ENCODE measurements at regions not wholly inside any gene's neighbourhood (a gene's known extent, or its start where the extent isn't known, plus 50 kb on each side); places are given as distances from the start of the nearest gene placed in this dataset.

GRCh38 chr10:4763513-4763912 lies 62.5 kb upstream of the AKR1E2 start:
- TF ChIP-seq MXI1 (IDR thresholded peaks at IDR 0.05; ENCODE audit: low read depth, low read length), result no peak
- TF ChIP-seq CTCF (IDR thresholded peaks at IDR 0.05 in 2 of 3, conservative IDR thresholded peaks at IDR 0.05 in 1 of 3; ENCODE audit: insufficient read depth in 2 of 3, low read depth in 1 of 3, low read length in 3 of 3), result no peak
- TF ChIP-seq, protein P1, sequence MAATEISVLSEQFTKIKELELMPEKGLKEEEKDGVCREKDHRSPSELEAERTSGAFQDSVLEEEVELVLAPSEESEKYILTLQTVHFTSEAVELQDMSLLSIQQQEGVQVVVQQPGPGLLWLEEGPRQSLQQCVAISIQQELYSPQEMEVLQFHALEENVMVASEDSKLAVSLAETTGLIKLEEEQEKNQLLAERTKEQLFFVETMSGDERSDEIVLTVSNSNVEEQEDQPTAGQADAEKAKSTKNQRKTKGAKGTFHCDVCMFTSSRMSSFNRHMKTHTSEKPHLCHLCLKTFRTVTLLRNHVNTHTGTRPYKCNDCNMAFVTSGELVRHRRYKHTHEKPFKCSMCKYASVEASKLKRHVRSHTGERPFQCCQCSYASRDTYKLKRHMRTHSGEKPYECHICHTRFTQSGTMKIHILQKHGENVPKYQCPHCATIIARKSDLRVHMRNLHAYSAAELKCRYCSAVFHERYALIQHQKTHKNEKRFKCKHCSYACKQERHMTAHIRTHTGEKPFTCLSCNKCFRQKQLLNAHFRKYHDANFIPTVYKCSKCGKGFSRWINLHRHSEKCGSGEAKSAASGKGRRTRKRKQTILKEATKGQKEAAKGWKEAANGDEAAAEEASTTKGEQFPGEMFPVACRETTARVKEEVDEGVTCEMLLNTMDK (IDR thresholded peaks at IDR 0.05; ENCODE audit: borderline replicate concordance, insufficient read depth, low read depth, low read length, poor library complexity, severe bottlenecking), result no peak
- no peak for TF ChIP-seq MTA2 (IDR thresholded peaks at IDR 0.05; ENCODE audit: low read depth)
- TF ChIP-seq MCM3 (IDR thresholded peaks at IDR 0.05), result no peak
- no peak for TF ChIP-seq CREB1 (IDR thresholded peaks at IDR 0.05)
- TF ChIP-seq CREB1 (CRISPR knock-in tag; IDR thresholded peaks at IDR 0.05), result no peak
- TF ChIP-seq, protein P2, sequence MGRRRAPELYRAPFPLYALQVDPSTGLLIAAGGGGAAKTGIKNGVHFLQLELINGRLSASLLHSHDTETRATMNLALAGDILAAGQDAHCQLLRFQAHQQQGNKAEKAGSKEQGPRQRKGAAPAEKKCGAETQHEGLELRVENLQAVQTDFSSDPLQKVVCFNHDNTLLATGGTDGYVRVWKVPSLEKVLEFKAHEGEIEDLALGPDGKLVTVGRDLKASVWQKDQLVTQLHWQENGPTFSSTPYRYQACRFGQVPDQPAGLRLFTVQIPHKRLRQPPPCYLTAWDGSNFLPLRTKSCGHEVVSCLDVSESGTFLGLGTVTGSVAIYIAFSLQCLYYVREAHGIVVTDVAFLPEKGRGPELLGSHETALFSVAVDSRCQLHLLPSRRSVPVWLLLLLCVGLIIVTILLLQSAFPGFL (CRISPR knock-in tag; IDR thresholded peaks at IDR 0.05), result no peak
- no peak for TF ChIP-seq KDM5B (IDR thresholded peaks at IDR 0.05; ENCODE audit: insufficient replicate concordance, low read depth, low read length)

Measured in K562 (cell line).